B cell (primary cell): ENCODE measurements at regions not wholly inside any gene's neighbourhood (a gene's known extent, or its start where the extent isn't known, plus 50 kb on each side); places are given as distances from the start of the nearest gene placed in this dataset.

Experiments
- ATAC-seq: fragments of 200-7000 bp; cut with Tn5 transposase; one replicate; pipeline ENCODE4 v1.10.0; 2021; ENCODE audit warnings: low read depth, mild to moderate bottlenecking, moderate number of reproducible peaks, moderate library complexity
- CTCF ChIA-PET: fragments of 350-600 bp; sonication (Branson Sonifier 250); formaldehyde crosslinking; loops from one replicate; lab custom pipeline; 2021; ENCODE audit warnings: antibody characterized with exemption, inconsistent platforms; lab: Charles Lee
- POLR2A ChIA-PET: fragments of 350-600 bp; sonication (Branson Sonifier 250); formaldehyde crosslinking; loops from one replicate; lab custom pipeline; 2021; ENCODE audit warnings: antibody characterized with exemption; lab: Charles Lee
- DNase-seq: peaks from one replicate; pipeline ENCODE4 v3.0.0; 2013
- H2AFZ ChIP-seq: 2 replicates; pipeline ENCODE4 v1.6.1; 2012; ENCODE audit warnings: mild to moderate bottlenecking, low read depth, low read length; ENCODE audit not compliant: insufficient read depth, poor library complexity, severe bottlenecking
- H3K27ac ChIP-seq, 2 donors: 1 replicate in 1 of 2; 2 replicates in 1 of 2; pipeline ENCODE4 v1.5.1; 2012 to 2013; ENCODE audit warnings: low read length in 2 of 2, mild to moderate bottlenecking in 2 of 2, moderate library complexity in 1 of 2
- H3K27me3 ChIP-seq, 4 experiments: fragments of 200-600 bp in 1 of 4; sonication (generic) in 1 of 4; replicated peaks in 1 of 4; 1 replicate in 2 of 4; 2 replicates in 2 of 4; pipeline versions ENCODE4 v1.6.1 to v1.7.0; 2013 to 2016; ENCODE audit warnings: low read length in 3 of 4, mild to moderate bottlenecking in 2 of 4, mixed read lengths in 1 of 4, moderate library complexity in 1 of 4; ENCODE audit not compliant: insufficient read depth in 4 of 4, control insufficient read depth in 3 of 4; ENCODE audit errors: control extremely low read depth in 1 of 4
- H3K36me3 ChIP-seq, 2 experiments: replicated peaks in 1 of 2; 1 replicate in 1 of 2; 2 replicates in 1 of 2; pipeline versions ENCODE4 v1.6.1 to v1.7.1; 2013; ENCODE audit warnings: low read length in 1 of 2; ENCODE audit not compliant: insufficient read depth in 2 of 2, control insufficient read depth in 1 of 2; ENCODE audit errors: control extremely low read depth in 1 of 2, extremely low read depth in 1 of 2
- H3K4me1 ChIP-seq, 2 donors: fragments of 200-600 bp in 1 of 2; sonication (generic) in 1 of 2; 1 replicate in 1 of 2; 2 replicates in 1 of 2; pipeline versions ENCODE4 v1.5.1 to v1.6.1; 2013 to 2017; ENCODE audit warnings: low read length in 2 of 2; ENCODE audit not compliant: control insufficient read depth in 2 of 2, insufficient read depth in 2 of 2
- H3K4me2 ChIP-seq: replicated peaks from 2 replicates; pipeline ENCODE3; 2012; ENCODE audit warnings: mild to moderate bottlenecking, low read depth, low read length; ENCODE audit not compliant: poor library complexity, severe bottlenecking
- H3K4me3 ChIP-seq, 5 experiments: fragments of 200-600 bp in 1 of 5; sonication (generic) in 1 of 5; 1 replicate in 3 of 5; 2 replicates in 2 of 5; pipeline versions ENCODE4 v1.5.1 to v1.7.0; 2011 to 2016; ENCODE audit warnings: low read length in 4 of 5, mild to moderate bottlenecking in 4 of 5, low read depth in 2 of 5, control low read depth in 1 of 5, moderate library complexity in 1 of 5; ENCODE audit not compliant: insufficient read depth in 1 of 5; ENCODE audit errors: control extremely low read depth in 1 of 5, extremely low read depth in 1 of 5
- H3K79me2 ChIP-seq: fragments of 200-600 bp; sonication (generic); one replicate; pipeline ENCODE4 v1.6.0; 2016; ENCODE audit warnings: low read length; ENCODE audit not compliant: control insufficient read depth, insufficient read depth
- H3K9ac ChIP-seq: fragments of 200-600 bp; sonication (generic); 2 replicates; pipeline ENCODE4 v1.6.1; 2017; ENCODE audit warnings: mild to moderate bottlenecking, low read length, moderate library complexity
- H3K9me3 ChIP-seq, 3 donors: one replicate each; pipeline versions ENCODE4 v1.6.1 to v1.7.1; 2013; ENCODE audit warnings: low read length in 2 of 3; ENCODE audit not compliant: control insufficient read depth in 2 of 3, insufficient read depth in 1 of 3; ENCODE audit errors: control extremely low read depth in 1 of 3
- H4K20me1 ChIP-seq: 2 replicates; pipeline ENCODE4 v1.6.0; 2012; ENCODE audit warnings: mild to moderate bottlenecking, low read length; ENCODE audit not compliant: insufficient read depth, control insufficient read depth, poor library complexity, severe bottlenecking
- H3K27ac Mint-ChIP-seq: one replicate; pipeline ENCODE4 v1.8.0; 2021; ENCODE audit warnings: mixed read lengths
- H3K27me3 Mint-ChIP-seq: one replicate; pipeline ENCODE4 v1.8.0; 2021; ENCODE audit warnings: mixed read lengths
- H3K4me1 Mint-ChIP-seq: one replicate; pipeline ENCODE4 v1.8.0; 2021; ENCODE audit warnings: mixed read lengths
- H3K4me3 Mint-ChIP-seq: one replicate; pipeline ENCODE4 v1.8.0; 2021; ENCODE audit warnings: mixed read lengths
- H3K9me3 Mint-ChIP-seq: one replicate; pipeline ENCODE4 v1.8.0; 2022; ENCODE audit warnings: mixed read lengths; ENCODE audit not compliant: insufficient read depth
- EZH2 ChIP-seq: IDR thresholded peaks from 2 replicates; pipeline ENCODE4 v1.6.1; 2012; ENCODE audit warnings: borderline replicate concordance, low read depth, mild to moderate bottlenecking, moderate library complexity, low read length; ENCODE audit not compliant: insufficient read depth, poor library complexity, severe bottlenecking
- WGBS: methylation state at CpG from one replicate; pipeline ENCODE4 v1.1.5; 2013; ENCODE audit warnings: missing lambda C conversion rate; ENCODE audit not compliant: insufficient coverage; 5-methylcytosine and 5-hydroxymethylcytosine counted together
- intact Hi-C: fragments of 100-400 bp; cut with micrococcal nuclease; formaldehyde crosslinking; loops from one replicate; pipeline ENCODE4 v1.10.0; 2022
- TF ChIP-seq, protein P1 (sequence below): fragments of 200-600 bp; IDR thresholded peaks from one replicate; pipeline ENCODE4 v1.8.0; 2022; ENCODE audit warnings: antibody characterized with exemption, mild to moderate bottlenecking

DNA sequence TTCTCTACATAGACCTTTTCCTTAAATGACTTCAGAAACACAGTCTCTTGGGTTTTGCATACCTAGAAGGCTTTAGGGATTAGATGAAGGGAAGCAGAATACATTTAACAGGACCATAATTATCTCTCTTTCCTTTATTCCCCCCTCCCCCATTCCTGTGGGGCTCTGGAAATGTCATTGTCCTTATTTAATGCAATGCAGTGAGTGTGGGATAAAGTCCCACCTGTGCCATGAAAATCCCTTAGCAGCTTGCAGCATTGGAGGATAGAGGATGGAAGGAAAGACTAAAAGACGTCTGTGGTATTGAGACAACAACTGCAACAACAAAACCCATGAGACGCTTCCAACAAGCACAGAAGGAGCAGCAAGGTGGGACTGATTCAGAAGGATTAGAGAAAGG is 117.8 kb upstream of the DCC start:
- H3K27ac Mint-ChIP-seq: no peak overlapping the region
- H3K4me3 Mint-ChIP-seq: no peak overlapping the region
- Histone ChIP-seq H3K4me3 (no peak overlapping the region), H3K79me2 (no peaks in the 10 kb centered on the region), H3K27ac (no peak overlapping the region), H3K9me3 (no peaks in the 10 kb centered on the region), H3K27me3 (no peaks in the 10 kb centered on the region), H3K9ac (no peak overlapping the region), H3K36me3 (no peaks in the 10 kb centered on the region), H4K20me1 (no peaks in the 10 kb centered on the region), H3K4me2 (no peak overlapping the region), H2AFZ (no peak overlapping the region), H3K4me1 (no peaks in the 10 kb centered on the region)
- ATAC-seq: no peak
- H3K27me3 Mint-ChIP-seq: no peaks in the 10 kb centered on the region
- intact Hi-C loops: no loop called here
- POLR2A ChIA-PET: no interaction called here
- no peaks in the 10 kb centered on the region for H3K9me3 Mint-ChIP-seq
- H3K4me1 Mint-ChIP-seq: no peaks in the 10 kb centered on the region
- TF ChIP-seq, protein P1, sequence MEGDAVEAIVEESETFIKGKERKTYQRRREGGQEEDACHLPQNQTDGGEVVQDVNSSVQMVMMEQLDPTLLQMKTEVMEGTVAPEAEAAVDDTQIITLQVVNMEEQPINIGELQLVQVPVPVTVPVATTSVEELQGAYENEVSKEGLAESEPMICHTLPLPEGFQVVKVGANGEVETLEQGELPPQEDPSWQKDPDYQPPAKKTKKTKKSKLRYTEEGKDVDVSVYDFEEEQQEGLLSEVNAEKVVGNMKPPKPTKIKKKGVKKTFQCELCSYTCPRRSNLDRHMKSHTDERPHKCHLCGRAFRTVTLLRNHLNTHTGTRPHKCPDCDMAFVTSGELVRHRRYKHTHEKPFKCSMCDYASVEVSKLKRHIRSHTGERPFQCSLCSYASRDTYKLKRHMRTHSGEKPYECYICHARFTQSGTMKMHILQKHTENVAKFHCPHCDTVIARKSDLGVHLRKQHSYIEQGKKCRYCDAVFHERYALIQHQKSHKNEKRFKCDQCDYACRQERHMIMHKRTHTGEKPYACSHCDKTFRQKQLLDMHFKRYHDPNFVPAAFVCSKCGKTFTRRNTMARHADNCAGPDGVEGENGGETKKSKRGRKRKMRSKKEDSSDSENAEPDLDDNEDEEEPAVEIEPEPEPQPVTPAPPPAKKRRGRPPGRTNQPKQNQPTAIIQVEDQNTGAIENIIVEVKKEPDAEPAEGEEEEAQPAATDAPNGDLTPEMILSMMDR: no peak
- TF ChIP-seq EZH2: no peak
- CTCF ChIA-PET: no interaction called here
- DNase-seq: no peak
- 100% methylated on average over 1 of the region's 2 CpGs for WGBS

- Histone ChIP-seq H3K4me3 (no peak overlapping the region), H3K27me3 (no peaks in the 10 kb centered on the region), H3K9ac (no peak overlapping the region), H3K9me3 (no peaks in the 10 kb centered on the region), H4K20me1 (no peaks in the 10 kb centered on the region), H2AFZ (no peak overlapping the region), H3K4me1 (no peaks in the 10 kb centered on the region), H3K4me2 (no peak overlapping the region), H3K79me2 (no peaks in the 10 kb centered on the region), H3K36me3 (no peaks in the 10 kb centered on the region), H3K27ac (no peak overlapping the region)
- Mint-ChIP-seq H3K9me3 (no peaks in the 10 kb centered on the region), H3K4me1 (no peaks in the 10 kb centered on the region), H3K4me3 (no peak overlapping the region), H3K27ac (no peak overlapping the region), H3K27me3 (no peaks in the 10 kb centered on the region)
- ChIA-PET POLR2A (no interaction called here), CTCF (no interaction called here)
- intact Hi-C loops: no loop called here
- 81% methylated on average over 3 of the region's 4 CpGs for WGBS
- ATAC-seq (no peak), DNase-seq (no peak)
- TF ChIP-seq, protein P1: no peak
- TF ChIP-seq EZH2: no peak
These were observed 112.5 kb upstream of the DCC start for GRCh38 chr18:52227536-52227935.
